OCI-LY7 (cell line): ENCODE measurements at regions not wholly inside any gene's neighbourhood (a gene's known extent, or its start where the extent isn't known, plus 50 kb on each side); places are given as distances from the start of the nearest gene placed in this dataset.

ENCODE experiments used
- BruUV-seq: library from RNA; stranded (reverse); fragments of 400-500 nt; replicated peaks from 2 replicates; lab custom pipeline; 2021; lab: Mats Ljungman, UMichigan
- CTCF ChIA-PET: fragments of 300-600 bp; sonication (Branson Sonifier 250); formaldehyde crosslinking; loops from one replicate; lab custom pipeline; 2022; ENCODE audit warnings: antibody characterized with exemption; ENCODE audit not compliant: unreplicated experiment; lab: Charles Lee
- POLR2A ChIA-PET: fragments of 300-600 bp; sonication (Branson Sonifier 250); formaldehyde crosslinking; loops from one replicate; lab custom pipeline; 2022; ENCODE audit warnings: antibody characterized with exemption; lab: Charles Lee
- DNase-seq: peaks from one replicate; pipeline ENCODE4 v3.0.0-alpha.2; 2015; ENCODE audit warnings: low spot score
- H2AFZ ChIP-seq: fragments of 200-600 bp; sonication (generic), shearing (Covaris generic); 2 replicates; pipeline ENCODE4 v1.6.1; 2014; ENCODE audit warnings: mild to moderate bottlenecking, antibody characterized with exemption, low read length, moderate library complexity
- H3K27ac ChIP-seq: fragments of 200-600 bp; sonication (generic); 2 replicates; pipeline ENCODE4 v1.5.1; 2014; ENCODE audit warnings: mixed run types, low read depth, mild to moderate bottlenecking, moderate library complexity, low read length, inconsistent platforms; ENCODE audit not compliant: poor library complexity, severe bottlenecking
- H3K36me3 ChIP-seq: fragments of 200-600 bp; sonication (generic); 2 replicates; pipeline ENCODE4 v1.6.1; 2014; ENCODE audit warnings: mild to moderate bottlenecking, antibody characterized with exemption, low read length, moderate library complexity, mixed read lengths; ENCODE audit not compliant: insufficient read depth
- H3K4me1 ChIP-seq: fragments of 200-600 bp; sonication (generic); 2 replicates; pipeline ENCODE4 v1.5.1; 2014; ENCODE audit warnings: mild to moderate bottlenecking, low read length; ENCODE audit not compliant: insufficient read depth, poor library complexity, severe bottlenecking
- H3K4me2 ChIP-seq: fragments of 200-600 bp; sonication (generic); 2 replicates; pipeline ENCODE4 v1.6.1; 2014; ENCODE audit warnings: mild to moderate bottlenecking, low read length
- H3K4me3 ChIP-seq: fragments of 200-600 bp; sonication (generic); 2 replicates; pipeline ENCODE4 v1.5.1; 2014; ENCODE audit warnings: mild to moderate bottlenecking, low read depth, low read length; ENCODE audit not compliant: poor library complexity, severe bottlenecking
- H3K79me2 ChIP-seq: fragments of 200-600 bp; sonication (generic); 2 replicates; pipeline ENCODE4 v1.6.1; 2016; ENCODE audit warnings: low read depth, mild to moderate bottlenecking, low read length, moderate library complexity, mixed read lengths; ENCODE audit not compliant: insufficient read depth
- H3K9me2 ChIP-seq: fragments of 200-600 bp; sonication (generic); 2 replicates; pipeline ENCODE4 v1.6.1; 2016; ENCODE audit warnings: mild to moderate bottlenecking, low read length, mixed read lengths; ENCODE audit not compliant: insufficient read depth
- H3K9me3 ChIP-seq: fragments of 200-600 bp; sonication (generic); 2 replicates; pipeline ENCODE4 v1.6.1; 2014; ENCODE audit warnings: mild to moderate bottlenecking, mixed run types, low read length, mixed read lengths
- H4K20me1 ChIP-seq: fragments of 200-600 bp; sonication (generic); 2 replicates; pipeline ENCODE4 v1.6.1; 2014; ENCODE audit warnings: mild to moderate bottlenecking, antibody characterized with exemption, low read length, moderate library complexity, mixed read lengths; ENCODE audit not compliant: insufficient read depth
- EZH2phosphoT487 ChIP-seq: fragments of 200-600 bp; sonication (generic); IDR thresholded peaks from 2 replicates; pipeline ENCODE4 v1.6.1; 2018; ENCODE audit warnings: low read depth, borderline replicate concordance, mild to moderate bottlenecking, mixed run types, antibody characterized with exemption, low read length, moderate library complexity, mixed read lengths
- intact Hi-C: fragments of 100-400 bp; cut with micrococcal nuclease; formaldehyde crosslinking; loops from one replicate; pipeline ENCODE4 v1.10.0; 2022; ENCODE audit not compliant: unreplicated experiment
- TF ChIP-seq, protein P1 (sequence below): fragments of 200-600 bp; sonication (generic); conservative IDR thresholded peaks from 2 replicates; pipeline ENCODE4 v1.5.1; 2014; ENCODE audit warnings: mild to moderate bottlenecking, antibody characterized with exemption, low read length, moderate library complexity, mixed read lengths

DNA sequence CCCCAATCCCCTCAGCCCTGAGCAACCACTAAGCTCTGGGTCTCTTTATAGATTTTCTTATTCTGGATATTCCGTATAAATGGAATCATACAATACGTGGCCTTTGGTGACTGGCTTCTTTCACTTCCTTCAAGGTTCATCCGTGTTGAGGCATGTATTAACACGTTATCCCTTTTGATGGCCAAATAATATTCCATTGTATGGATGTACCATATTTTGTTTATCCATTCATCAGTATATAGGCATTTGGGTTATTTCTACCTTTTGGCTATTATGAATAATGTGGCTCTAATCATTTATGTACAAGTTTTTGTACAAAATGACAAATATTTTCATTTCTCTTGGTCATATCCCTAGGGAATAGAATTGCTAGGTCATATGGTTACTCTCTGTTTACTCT lies 284.4 kb downstream of the FAM43A start:
- BruUV-seq = no TSS peak
- Histone ChIP-seq H2AFZ (no peak overlapping the region), H3K79me2 (no peaks in the 10 kb centered on the region), H3K4me1 (peaks cover 6% of the 10 kb centered on the region), H3K4me3 (no peak overlapping the region), H3K27ac (no peak overlapping the region), H4K20me1 (no peaks in the 10 kb centered on the region), H3K9me3 (no peaks in the 10 kb centered on the region), H3K9me2 (no peaks in the 10 kb centered on the region), H3K4me2 (no peak overlapping the region), H3K36me3 (no peaks in the 10 kb centered on the region)
- CTCF ChIA-PET = no interaction called here
- no peak for TF ChIP-seq EZH2phosphoT487
- TF ChIP-seq, protein P1, sequence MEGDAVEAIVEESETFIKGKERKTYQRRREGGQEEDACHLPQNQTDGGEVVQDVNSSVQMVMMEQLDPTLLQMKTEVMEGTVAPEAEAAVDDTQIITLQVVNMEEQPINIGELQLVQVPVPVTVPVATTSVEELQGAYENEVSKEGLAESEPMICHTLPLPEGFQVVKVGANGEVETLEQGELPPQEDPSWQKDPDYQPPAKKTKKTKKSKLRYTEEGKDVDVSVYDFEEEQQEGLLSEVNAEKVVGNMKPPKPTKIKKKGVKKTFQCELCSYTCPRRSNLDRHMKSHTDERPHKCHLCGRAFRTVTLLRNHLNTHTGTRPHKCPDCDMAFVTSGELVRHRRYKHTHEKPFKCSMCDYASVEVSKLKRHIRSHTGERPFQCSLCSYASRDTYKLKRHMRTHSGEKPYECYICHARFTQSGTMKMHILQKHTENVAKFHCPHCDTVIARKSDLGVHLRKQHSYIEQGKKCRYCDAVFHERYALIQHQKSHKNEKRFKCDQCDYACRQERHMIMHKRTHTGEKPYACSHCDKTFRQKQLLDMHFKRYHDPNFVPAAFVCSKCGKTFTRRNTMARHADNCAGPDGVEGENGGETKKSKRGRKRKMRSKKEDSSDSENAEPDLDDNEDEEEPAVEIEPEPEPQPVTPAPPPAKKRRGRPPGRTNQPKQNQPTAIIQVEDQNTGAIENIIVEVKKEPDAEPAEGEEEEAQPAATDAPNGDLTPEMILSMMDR = no peak
- DNase-seq = no peak
- intact Hi-C loops = no loop called here
- POLR2A ChIA-PET = interaction anchor here (1.1 kb wide), 1 partner anchor 22 kb away, joined by 4 read pairs; no protein-coding TSS in a partner anchor

DNA sequence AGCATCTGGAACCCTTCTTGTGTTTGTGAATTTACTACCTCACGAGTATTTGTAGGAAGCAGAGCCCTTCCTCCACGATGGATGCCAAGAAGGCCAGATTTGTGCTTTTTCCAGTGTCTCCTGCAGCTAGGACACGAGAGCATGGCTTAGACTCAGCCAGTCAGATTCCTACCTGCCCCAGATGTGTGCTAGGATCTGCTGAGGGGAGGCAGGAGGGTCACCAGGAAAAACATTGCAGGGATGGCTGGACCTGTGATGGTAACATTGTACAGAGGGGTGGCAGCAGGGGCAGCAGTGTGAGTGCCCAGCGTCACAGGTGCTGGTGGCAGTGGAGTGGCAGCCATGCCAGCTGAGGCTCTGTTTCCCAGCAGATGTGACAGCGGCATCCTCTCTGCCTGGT lies 285.3 kb downstream of the FAM43A start:
- ChIA-PET CTCF (no interaction called here), POLR2A (interaction anchor here (0.6 kb wide), 1 partner anchor 827 kb away, joined by 3 read pairs; no protein-coding TSS in a partner anchor)
- H3K79me2 ChIP-seq = no peaks in the 10 kb centered on the region
- no peak overlapping the region for H3K27ac ChIP-seq
- no peak overlapping the region for H2AFZ ChIP-seq
- H4K20me1 ChIP-seq = no peaks in the 10 kb centered on the region
- no peaks in the 10 kb centered on the region for H3K9me2 ChIP-seq
- no peak overlapping the region for H3K4me3 ChIP-seq
- BruUV-seq = no TSS peak
- H3K4me1 ChIP-seq = peaks cover 15% of the 10 kb centered on the region
- H3K36me3 ChIP-seq = no peaks in the 10 kb centered on the region
- DNase-seq = no peak
- no peak overlapping the region for H3K4me2 ChIP-seq
- H3K9me3 ChIP-seq = no peaks in the 10 kb centered on the region
- TF ChIP-seq, protein P1 = no peak
- no peak for TF ChIP-seq EZH2phosphoT487
- intact Hi-C loops = no loop called here

DNA sequence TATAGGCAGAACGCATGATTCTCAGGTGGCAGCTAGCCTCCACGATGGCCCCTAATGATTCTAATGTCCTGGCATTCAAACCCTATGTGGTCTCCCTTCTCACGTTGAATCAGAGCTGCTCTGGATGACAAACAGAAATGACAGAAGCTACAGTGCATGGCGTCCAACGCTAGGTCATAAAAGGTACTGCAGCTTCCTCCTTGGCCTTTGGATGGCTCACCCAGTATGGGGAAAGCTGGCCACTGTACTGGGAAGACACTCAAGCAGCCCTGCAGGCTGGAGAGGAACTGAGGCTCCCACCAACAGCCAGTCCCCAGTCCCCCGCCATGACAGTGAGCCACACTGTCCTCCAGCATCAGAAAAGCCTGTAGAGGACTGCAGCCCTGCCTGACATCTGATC lies 286.3 kb downstream of the FAM43A start:
- Histone ChIP-seq H3K4me3 (no peak overlapping the region), H4K20me1 (no peaks in the 10 kb centered on the region), H3K36me3 (no peaks in the 10 kb centered on the region), H3K4me1 (peaks cover 17% of the 10 kb centered on the region), H3K27ac (no peak overlapping the region), H3K4me2 (no peak overlapping the region), H2AFZ (no peak overlapping the region), H3K9me2 (no peaks in the 10 kb centered on the region), H3K9me3 (no peaks in the 10 kb centered on the region), H3K79me2 (no peaks in the 10 kb centered on the region)
- ChIA-PET POLR2A (no interaction called here), CTCF (no interaction called here)
- BruUV-seq = no TSS peak
- DNase-seq = no peak
- TF ChIP-seq, protein P1 = no peak
- TF ChIP-seq EZH2phosphoT487 = no peak
- intact Hi-C loops = no loop called here
